Esophagus muscularis mucosa (tissue), 4 donors: ENCODE measurements at regions not wholly inside any gene's neighbourhood (a gene's known extent, or its start where the extent isn't known, plus 50 kb on each side); places are given as distances from the start of the nearest gene placed in this dataset.

ENCODE experiments used
- EP300 ChIP-seq: sonication (generic); formaldehyde crosslinking; IDR thresholded peaks from one replicate; pipeline ENCODE4 v1.6.1; 2017; ENCODE audit warnings: antibody characterized with exemption
- POLR2A ChIP-seq: fragments of 450-650 bp; IDR thresholded peaks from one replicate; pipeline ENCODE4 v1.6.1; 2017; ENCODE audit warnings: antibody characterized with exemption, moderate library complexity, mild to moderate bottlenecking, low read depth
- POLR2AphosphoS5 ChIP-seq, 2 donors: sonication (generic); formaldehyde crosslinking; IDR thresholded peaks; one replicate each; pipeline ENCODE4 v1.6.1; 2017; ENCODE audit warnings: antibody characterized with exemption in 2 of 2
- TF ChIP-seq, protein P1 (sequence below), 3 experiments: fragments of 200-600 bp in 2 of 3; fragments of 450-650 bp in 1 of 3; sonication (generic) in 2 of 3; IDR thresholded peaks; one replicate each; pipeline ENCODE4 v1.5.1; 2017 to 2019; ENCODE audit warnings: antibody characterized with exemption in 3 of 3, mild to moderate bottlenecking in 2 of 3, moderate library complexity in 1 of 3

DNA sequence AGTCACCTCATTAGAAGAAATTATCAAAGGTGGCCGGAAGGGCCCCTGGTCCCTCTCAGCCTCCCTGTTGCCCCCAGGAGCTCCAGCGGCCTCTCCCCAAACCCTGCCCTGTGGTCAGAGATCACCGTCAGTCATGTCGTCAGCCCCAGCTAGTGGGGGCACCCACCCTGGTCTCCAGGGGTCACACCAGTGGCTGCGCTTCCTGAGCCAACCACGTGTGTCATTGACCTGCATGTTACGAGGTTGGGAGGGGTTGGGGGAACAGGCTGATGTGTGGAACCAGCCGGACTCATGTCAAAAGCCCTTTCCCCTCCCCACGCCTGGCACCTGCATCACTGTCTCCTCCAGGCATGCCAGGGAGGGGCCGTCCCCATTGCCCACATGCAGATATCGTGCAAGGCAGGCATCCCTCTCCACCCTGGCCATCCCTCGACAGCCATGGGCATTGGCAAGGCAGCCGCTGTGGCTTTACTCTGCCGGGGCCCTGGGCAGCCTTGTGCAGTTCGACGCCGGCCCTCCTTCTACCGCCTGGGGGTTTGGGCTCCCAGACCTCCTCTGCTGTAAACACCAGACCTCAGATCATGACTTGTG lies 128.7 kb downstream of the CRYAA start:
- TF ChIP-seq, protein P1, sequence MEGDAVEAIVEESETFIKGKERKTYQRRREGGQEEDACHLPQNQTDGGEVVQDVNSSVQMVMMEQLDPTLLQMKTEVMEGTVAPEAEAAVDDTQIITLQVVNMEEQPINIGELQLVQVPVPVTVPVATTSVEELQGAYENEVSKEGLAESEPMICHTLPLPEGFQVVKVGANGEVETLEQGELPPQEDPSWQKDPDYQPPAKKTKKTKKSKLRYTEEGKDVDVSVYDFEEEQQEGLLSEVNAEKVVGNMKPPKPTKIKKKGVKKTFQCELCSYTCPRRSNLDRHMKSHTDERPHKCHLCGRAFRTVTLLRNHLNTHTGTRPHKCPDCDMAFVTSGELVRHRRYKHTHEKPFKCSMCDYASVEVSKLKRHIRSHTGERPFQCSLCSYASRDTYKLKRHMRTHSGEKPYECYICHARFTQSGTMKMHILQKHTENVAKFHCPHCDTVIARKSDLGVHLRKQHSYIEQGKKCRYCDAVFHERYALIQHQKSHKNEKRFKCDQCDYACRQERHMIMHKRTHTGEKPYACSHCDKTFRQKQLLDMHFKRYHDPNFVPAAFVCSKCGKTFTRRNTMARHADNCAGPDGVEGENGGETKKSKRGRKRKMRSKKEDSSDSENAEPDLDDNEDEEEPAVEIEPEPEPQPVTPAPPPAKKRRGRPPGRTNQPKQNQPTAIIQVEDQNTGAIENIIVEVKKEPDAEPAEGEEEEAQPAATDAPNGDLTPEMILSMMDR (IDR thresholded peaks at IDR 0.05) = no peak
- no peak for TF ChIP-seq EP300
- no peak for TF ChIP-seq POLR2A
- no peak for TF ChIP-seq POLR2AphosphoS5 (IDR thresholded peaks at IDR 0.05)
